ENCODE measurements at regions not wholly inside any gene's neighbourhood (a gene's known extent, or its start where the extent isn't known, plus 50 kb on each side); places are given as distances from the start of the nearest gene placed in this dataset.

- no peak overlapping the region for H2BK20ac ChIP-seq (ENCODE audit: low read depth, low read length, poor library complexity, severe bottlenecking)
- H3T11ph ChIP-seq (ENCODE audit: low read length), result no peak overlapping the region
- H2AFZ ChIP-seq (ENCODE audit: low read length), result no peak overlapping the region
- H3K4me2 ChIP-seq (ENCODE audit: insufficient read depth, insufficient read length, low read length), result no peak overlapping the region
- H3K79me2 ChIP-seq (ENCODE audit: insufficient read depth, low read length), result no peaks in the 10 kb centered on the region
- peaks cover 7 to 9% of the 10 kb centered on the region in 2 experiments for H3K9me3 Mint-ChIP-seq
- H3K27ac ChIP-seq (ENCODE audit: insufficient read length, low read depth, low read length), result no peak overlapping the region
- no peak overlapping the region for H3K18ac ChIP-seq (ENCODE audit: insufficient read length, low read depth, low read length)
- H3K79me1 ChIP-seq (ENCODE audit: insufficient read depth, low read depth, low read length, poor library complexity, severe bottlenecking), result no peaks in the 10 kb centered on the region
- peaks cover 12 to 13% of the 10 kb centered on the region in 2 experiments for H3K4me1 Mint-ChIP-seq
- H3K36me3 Mint-ChIP-seq (ENCODE audit: insufficient read depth in 1 of 3, low read depth in 3 of 3), result peaks cover 0 to 2% (median 0%) of the 10 kb centered on the region in 3 experiments; a peak in 2 of 7 replicates
- H3K9me3 ChIP-seq (ENCODE audit: control insufficient read depth, low read depth, low read length), result no peaks in the 10 kb centered on the region
- H4K91ac ChIP-seq (ENCODE audit: insufficient read length, low read depth, low read length), result no peak overlapping the region
- no peak overlapping the region for H3K56ac ChIP-seq (ENCODE audit: insufficient read length, low read depth, low read length)
- no CpG with 5 or more reads among the region's 6 CpGs for WGBS (ENCODE audit: extremely low coverage, insufficient read length, low lambda C conversion rate)
- H3K27me3 ChIP-seq (ENCODE audit: insufficient read depth, low read length), result no peaks in the 10 kb centered on the region
- TF ChIP-seq CTCF (conservative IDR thresholded peaks at IDR 0.05), result no peak
- no peaks in the 10 kb centered on the region for H3K23me2 ChIP-seq (ENCODE audit: insufficient read length, low read depth, low read length, poor library complexity, severe bottlenecking)
- H2BK5ac ChIP-seq (ENCODE audit: insufficient read length, low read length), result no peak overlapping the region
- no peak overlapping the region for H3K23ac ChIP-seq (ENCODE audit: insufficient read length, low read depth, low read length)
- no peak overlapping the region for H3K14ac ChIP-seq (ENCODE audit: insufficient read depth, low read length)
- H3K9ac ChIP-seq (ENCODE audit: extremely low read depth, insufficient read length, low read length), result no peak overlapping the region
- H4K20me1 ChIP-seq (ENCODE audit: control insufficient read depth, insufficient read depth, insufficient read length), result no peaks in the 10 kb centered on the region
- DNase-seq, result no peak
- no peak overlapping the region for H4K5ac ChIP-seq (ENCODE audit: insufficient read length, low read depth, low read length)
- no peak overlapping the region for H3K27ac Mint-ChIP-seq
- no peak overlapping the region for H4K8ac ChIP-seq (replicated peaks; ENCODE audit: insufficient read length, low read depth, low read length)
- no peak overlapping the region for H2BK15ac ChIP-seq (ENCODE audit: low read depth, low read length)
- no peak overlapping the region for H3K4me3 Mint-ChIP-seq
- no peak overlapping the region for H2BK120ac ChIP-seq (ENCODE audit: low read depth, low read length, poor library complexity, severe bottlenecking)
- H2AK5ac ChIP-seq (ENCODE audit: insufficient read length, low read length), result no peak overlapping the region
- H3K4ac ChIP-seq (ENCODE audit: low read depth, low read length), result no peak overlapping the region
- no peaks in the 10 kb centered on the region; the same call in 1 of the 2 replicates for H3K4me1 ChIP-seq (ENCODE audit: insufficient read depth, low read length)
- no peaks in the 10 kb centered on the region for H3K27me3 Mint-ChIP-seq (ENCODE audit: low read depth)
- no peak overlapping the region for H2BK12ac ChIP-seq (ENCODE audit: insufficient read length, low read depth, low read length)
These were observed 66.0 kb downstream of the GPR6 start for GRCh38 chr6:110044096-110044495.
